ENCODE measurements at regions not wholly inside any gene's neighbourhood (a gene's known extent, or its start where the extent isn't known, plus 50 kb on each side); places are given as distances from the start of the nearest gene placed in this dataset.
A peak's percentile ranks its signal among the peaks of the same experiment; 100 is the strongest.
"Not testable (repeated sequence)": the region's sequence is repeated elsewhere in the genome, so short reads cannot be mapped to it uniquely, and the experiment has no call there.

GRCh38 chr9:39582677-39583412 lies 227.4 kb downstream of the SPATA31A1 start:
- H3K27me3 ChIP-seq (replicated peaks in 1 of 2; ENCODE audit: control insufficient read depth in 2 of 2, extremely low read depth in 1 of 2, insufficient read depth in 2 of 2, low read length in 1 of 2); H3K9me3 Mint-ChIP-seq; DNase-seq; H3K4me3 ChIP-seq (ENCODE audit: control insufficient read depth in 1 of 2, extremely low read depth in 1 of 2, low read length in 1 of 2); H3K27ac Mint-ChIP-seq; ATAC-seq (replicated peaks in 1 of 4); H3K36me3 Mint-ChIP-seq; H3K4me1 ChIP-seq (ENCODE audit: control insufficient read depth in 1 of 2, extremely low read depth in 1 of 2, insufficient read depth in 2 of 2, low read length in 2 of 2); H3K36me3 ChIP-seq (ENCODE audit: control insufficient read depth in 2 of 2, extremely low read depth in 1 of 2, insufficient read depth in 1 of 2, low read length in 1 of 2); H3K9me3 ChIP-seq; H3K4me1 Mint-ChIP-seq; H3K27me3 Mint-ChIP-seq; H3K27ac ChIP-seq (ENCODE audit: low read length); H3K4me3 Mint-ChIP-seq; CTCF ChIA-PET; POLR2A ChIA-PET: not testable (repeated sequence)
- whole genome bisulfite sequencing (ENCODE audit: insufficient coverage), result no CpG with 5 or more reads among the region's 1 CpG

GRCh38 chr9:39583413-39583747 lies 227.9 kb downstream of the SPATA31A1 start:
- H3K27me3 ChIP-seq (replicated peaks in 1 of 2; ENCODE audit: control insufficient read depth in 2 of 2, extremely low read depth in 1 of 2, insufficient read depth in 2 of 2, low read length in 1 of 2); H3K36me3 Mint-ChIP-seq; CTCF ChIA-PET; H3K4me3 Mint-ChIP-seq; H3K9me3 Mint-ChIP-seq; H3K27ac ChIP-seq (ENCODE audit: low read length); H3K4me1 Mint-ChIP-seq; H3K4me1 ChIP-seq (ENCODE audit: control insufficient read depth in 1 of 2, extremely low read depth in 1 of 2, insufficient read depth in 2 of 2, low read length in 2 of 2); H3K9me3 ChIP-seq; ATAC-seq (replicated peaks in 1 of 4); H3K27ac Mint-ChIP-seq; H3K4me3 ChIP-seq (ENCODE audit: control insufficient read depth in 1 of 2, extremely low read depth in 1 of 2, low read length in 1 of 2); H3K27me3 Mint-ChIP-seq; DNase-seq; H3K36me3 ChIP-seq (ENCODE audit: control insufficient read depth in 2 of 2, extremely low read depth in 1 of 2, insufficient read depth in 1 of 2, low read length in 1 of 2); POLR2A ChIA-PET: not testable (repeated sequence)

GRCh38 chr9:39585233-39585632 lies 229.8 kb downstream of the SPATA31A1 start:
- DNase-seq; H3K27ac Mint-ChIP-seq; H3K27me3 Mint-ChIP-seq; POLR2A ChIA-PET; H3K4me3 ChIP-seq (ENCODE audit: control insufficient read depth in 1 of 2, extremely low read depth in 1 of 2, low read length in 1 of 2); H3K4me3 Mint-ChIP-seq; H3K9me3 Mint-ChIP-seq; H3K27me3 ChIP-seq (replicated peaks in 1 of 2; ENCODE audit: control insufficient read depth in 2 of 2, extremely low read depth in 1 of 2, insufficient read depth in 2 of 2, low read length in 1 of 2); H3K36me3 ChIP-seq (ENCODE audit: control insufficient read depth in 2 of 2, extremely low read depth in 1 of 2, insufficient read depth in 1 of 2, low read length in 1 of 2); H3K9me3 ChIP-seq; H3K27ac ChIP-seq (ENCODE audit: low read length); H3K36me3 Mint-ChIP-seq; H3K4me1 ChIP-seq (ENCODE audit: control insufficient read depth in 1 of 2, extremely low read depth in 1 of 2, insufficient read depth in 2 of 2, low read length in 2 of 2); CTCF ChIA-PET; H3K4me1 Mint-ChIP-seq: not testable (repeated sequence)
- WGBS (ENCODE audit: insufficient coverage), result no CpG with 5 or more reads among the region's 7 CpGs
- ATAC-seq (replicated peaks in 1 of 4), result peak in 1 of 4 experiments; percentile 30

- no peaks in the 10 kb centered on the region for H3K27me3 ChIP-seq (replicated peaks in 1 of 2; ENCODE audit: control insufficient read depth in 2 of 2, extremely low read depth in 1 of 2, insufficient read depth in 2 of 2, low read length in 1 of 2)
- H3K27ac ChIP-seq (ENCODE audit: low read length), result no peak overlapping the region
- H3K4me3 ChIP-seq (ENCODE audit: control insufficient read depth in 1 of 2, extremely low read depth in 1 of 2, low read length in 1 of 2), result no peak overlapping the region
- CTCF ChIA-PET, result no interaction called here
- WGBS (ENCODE audit: insufficient coverage), result no CpG with 5 or more reads among the region's 3 CpGs
- no peak overlapping the region for H3K27ac Mint-ChIP-seq
- H3K4me1 Mint-ChIP-seq, result no peaks in the 10 kb centered on the region
- no peaks in the 10 kb centered on the region for H3K4me1 ChIP-seq (ENCODE audit: control insufficient read depth in 1 of 2, extremely low read depth in 1 of 2, insufficient read depth in 2 of 2, low read length in 2 of 2)
- H3K4me3 Mint-ChIP-seq, result no peak overlapping the region
- H3K9me3 Mint-ChIP-seq, result no peaks in the 10 kb centered on the region
- no peaks in the 10 kb centered on the region for H3K27me3 Mint-ChIP-seq
- DNase-seq (no peak), ATAC-seq (replicated peaks in 1 of 4) (no peak)
- H3K9me3 ChIP-seq, result no peaks in the 10 kb centered on the region
- no peaks in the 10 kb centered on the region for H3K36me3 ChIP-seq (ENCODE audit: control insufficient read depth in 2 of 2, extremely low read depth in 1 of 2, insufficient read depth in 1 of 2, low read length in 1 of 2)
- H3K36me3 Mint-ChIP-seq, result no peaks in the 10 kb centered on the region
- POLR2A ChIA-PET, result no interaction called here
These were observed 232.5 kb downstream of the SPATA31A1 start for GRCh38 chr9:39587844-39588499.

- 62% methylated on average over 6 of the region's 8 CpGs for WGBS (ENCODE audit: insufficient coverage)
- no peaks in the 10 kb centered on the region for H3K4me1 ChIP-seq (ENCODE audit: control insufficient read depth in 1 of 2, extremely low read depth in 1 of 2, insufficient read depth in 2 of 2, low read length in 2 of 2)
- Mint-ChIP-seq H3K9me3 (no peaks in the 10 kb centered on the region), H3K27me3 (no peaks in the 10 kb centered on the region), H3K36me3 (no peaks in the 10 kb centered on the region), H3K4me1 (no peaks in the 10 kb centered on the region), H3K4me3 (no peak overlapping the region), H3K27ac (no peak overlapping the region)
- H3K36me3 ChIP-seq (ENCODE audit: control insufficient read depth in 2 of 2, extremely low read depth in 1 of 2, insufficient read depth in 1 of 2, low read length in 1 of 2), result no peaks in the 10 kb centered on the region
- no peaks in the 10 kb centered on the region for H3K9me3 ChIP-seq
- CTCF ChIA-PET, result no interaction called here
- no peaks in the 10 kb centered on the region for H3K27me3 ChIP-seq (replicated peaks in 1 of 2; ENCODE audit: control insufficient read depth in 2 of 2, extremely low read depth in 1 of 2, insufficient read depth in 2 of 2, low read length in 1 of 2)
- H3K27ac ChIP-seq (ENCODE audit: low read length), result no peak overlapping the region
- H3K4me3 ChIP-seq (ENCODE audit: control insufficient read depth in 1 of 2, extremely low read depth in 1 of 2, low read length in 1 of 2), result no peak overlapping the region
- POLR2A ChIA-PET, result no interaction called here
- peak in 2 of 4 experiments; percentile 20 to 31 for ATAC-seq (replicated peaks in 1 of 4)
- DNase-seq, result no peak
These were observed 233.2 kb downstream of the SPATA31A1 start for GRCh38 chr9:39588500-39589137.

- POLR2A ChIA-PET; ATAC-seq (replicated peaks in 1 of 4); H3K4me3 Mint-ChIP-seq; H3K4me1 ChIP-seq (ENCODE audit: control insufficient read depth in 1 of 2, extremely low read depth in 1 of 2, insufficient read depth in 2 of 2, low read length in 2 of 2); H3K27me3 Mint-ChIP-seq; DNase-seq; H3K9me3 ChIP-seq; H3K4me3 ChIP-seq (ENCODE audit: control insufficient read depth in 1 of 2, extremely low read depth in 1 of 2, low read length in 1 of 2); H3K4me1 Mint-ChIP-seq; H3K27me3 ChIP-seq (replicated peaks in 1 of 2; ENCODE audit: control insufficient read depth in 2 of 2, extremely low read depth in 1 of 2, insufficient read depth in 2 of 2, low read length in 1 of 2); H3K9me3 Mint-ChIP-seq; H3K27ac ChIP-seq (ENCODE audit: low read length); H3K36me3 Mint-ChIP-seq; H3K36me3 ChIP-seq (ENCODE audit: control insufficient read depth in 2 of 2, extremely low read depth in 1 of 2, insufficient read depth in 1 of 2, low read length in 1 of 2); H3K27ac Mint-ChIP-seq; CTCF ChIA-PET: not testable (repeated sequence)
- no CpG with 5 or more reads among the region's 24 CpGs for WGBS (ENCODE audit: insufficient coverage)
These were observed 248.6 kb downstream of the SPATA31A1 start for GRCh38 chr9:39604089-39604488.
